Neural progenitor cell (in vitro differentiated cells): ENCODE measurements at regions not wholly inside any gene's neighbourhood (a gene's known extent, or its start where the extent isn't known, plus 50 kb on each side); places are given as distances from the start of the nearest gene placed in this dataset.

Experiments used
- DNase-seq: peaks from one replicate; pipeline ENCODE4 v3.0.0-alpha.2; 2016; ENCODE audit warnings: low spot score
- H2AFZ ChIP-seq: fragments of 200-600 bp; sonication (generic); replicated peaks from 2 replicates; pipeline ENCODE4 v1.6.1; 2016; ENCODE audit warnings: antibody characterized with exemption
- H3F3A ChIP-seq: fragments of 200-600 bp; sonication (generic); 2 replicates; pipeline ENCODE4 v1.6.1; 2016; ENCODE audit warnings: antibody characterized with exemption, low read depth
- H3K27ac ChIP-seq: fragments of 200-600 bp; sonication (generic); 2 replicates; pipeline ENCODE4 v1.5.1; 2016; ENCODE audit warnings: mild to moderate bottlenecking
- H3K27me3 ChIP-seq: fragments of 200-600 bp; sonication (generic); 2 replicates; pipeline ENCODE4 v1.6.1; 2016; ENCODE audit warnings: mild to moderate bottlenecking, moderate library complexity
- H3K36me3 ChIP-seq: fragments of 200-600 bp; sonication (generic); 2 replicates; pipeline ENCODE4 v1.5.1; 2016
- H3K4me1 ChIP-seq: fragments of 200-600 bp; sonication (generic); 2 replicates; pipeline ENCODE4 v1.6.1; 2016; ENCODE audit warnings: mixed run types
- H3K4me2 ChIP-seq: fragments of 200-600 bp; sonication (generic); 2 replicates; pipeline ENCODE4 v1.6.1; 2016
- H3K4me3 ChIP-seq: fragments of 200-600 bp; sonication (generic); 2 replicates; pipeline ENCODE4 v1.5.1; 2016
- H3K79me2 ChIP-seq: fragments of 200-600 bp; sonication (generic); 2 replicates; pipeline ENCODE4 v1.6.1; 2016; ENCODE audit warnings: low read depth
- H3K9ac ChIP-seq: fragments of 200-600 bp; sonication (generic); 2 replicates; pipeline ENCODE4 v1.6.1; 2016
- H3K9me3 ChIP-seq: fragments of 200-600 bp; sonication (generic); 2 replicates; pipeline ENCODE4 v1.5.1; 2016; ENCODE audit warnings: low read depth
- H4K20me1 ChIP-seq: fragments of 200-600 bp; sonication (generic); 2 replicates; pipeline ENCODE4 v1.6.1; 2016; ENCODE audit warnings: low read depth
- H3K27ac Mint-ChIP-seq: 3 replicates; pipeline ENCODE4 v1.8.0; 2021; ENCODE audit warnings: mixed read lengths
- H3K27me3 Mint-ChIP-seq: 2 replicates; pipeline ENCODE4 v1.8.0; 2022; ENCODE audit warnings: low read depth, mild to moderate bottlenecking, inconsistent platforms, moderate library complexity, mixed read lengths; ENCODE audit not compliant: insufficient read depth
- H3K36me3 Mint-ChIP-seq: 3 replicates; pipeline ENCODE4 v1.8.0; 2021; ENCODE audit warnings: mixed read lengths
- H3K4me1 Mint-ChIP-seq: 3 replicates; pipeline ENCODE4 v1.8.0; 2021; ENCODE audit warnings: mixed read lengths
- H3K4me3 Mint-ChIP-seq: 3 replicates; pipeline ENCODE4 v1.8.0; 2021; ENCODE audit warnings: mild to moderate bottlenecking, moderate library complexity, mixed read lengths
- H3K9me3 Mint-ChIP-seq: 3 replicates; pipeline ENCODE4 v1.8.0; 2020; ENCODE audit warnings: mixed read lengths
- CTCF ChIP-seq: fragments of 200-600 bp; sonication (generic); IDR thresholded peaks from 2 replicates; pipeline ENCODE4 v1.5.1; 2017; ENCODE audit warnings: antibody characterized with exemption, mild to moderate bottlenecking
- EZH2 ChIP-seq: fragments of 200-600 bp; sonication (generic); IDR thresholded peaks from 2 replicates; pipeline ENCODE4 v1.6.1; 2017; ENCODE audit warnings: antibody characterized with exemption, mild to moderate bottlenecking, moderate library complexity
- EZH2phosphoT487 ChIP-seq: fragments of 200-600 bp; sonication (generic); IDR thresholded peaks from 2 replicates; pipeline ENCODE4 v1.6.1; 2017; ENCODE audit warnings: antibody characterized with exemption

GRCh38 chr5:128905568-128906110, 59.6 kb upstream of the SLC27A6 start:
- Histone ChIP-seq H3K9me3 (no peaks in the 10 kb centered on the region), H2AFZ (no peak overlapping the region), H3K79me2 (no peaks in the 10 kb centered on the region), H3K4me1 (peaks cover 7% of the 10 kb centered on the region), H4K20me1 (no peaks in the 10 kb centered on the region), H3K4me2 (no peak overlapping the region), H3K4me3 (no peak overlapping the region), H3K27ac (no peak overlapping the region), H3F3A (no peaks in the 10 kb centered on the region), H3K27me3 (no peaks in the 10 kb centered on the region), H3K36me3 (no peaks in the 10 kb centered on the region), H3K9ac (no peak overlapping the region)
- no peak overlapping the region for H3K27ac Mint-ChIP-seq
- no peaks in the 10 kb centered on the region for H3K36me3 Mint-ChIP-seq
- no peaks in the 10 kb centered on the region for H3K27me3 Mint-ChIP-seq
- no peaks in the 10 kb centered on the region for H3K9me3 Mint-ChIP-seq
- peaks cover 8% of the 10 kb centered on the region for H3K4me1 Mint-ChIP-seq
- H3K4me3 Mint-ChIP-seq, result no peak overlapping the region
- TF ChIP-seq EZH2, result no peak
- peak; percentile 88 for TF ChIP-seq CTCF
- DNase-seq, result peak; percentile 49

- no peak overlapping the region for H3K4me3 Mint-ChIP-seq
- no peaks in the 10 kb centered on the region for H3K9me3 Mint-ChIP-seq
- Histone ChIP-seq H3K9ac (no peak overlapping the region), H4K20me1 (no peaks in the 10 kb centered on the region), H3K9me3 (no peaks in the 10 kb centered on the region), H3K4me2 (no peak overlapping the region), H3F3A (no peaks in the 10 kb centered on the region), H3K4me1 (no peaks in the 10 kb centered on the region), H2AFZ (no peak overlapping the region), H3K4me3 (no peak overlapping the region), H3K27ac (no peak overlapping the region), H3K79me2 (no peaks in the 10 kb centered on the region), H3K36me3 (no peaks in the 10 kb centered on the region), H3K27me3 (no peaks in the 10 kb centered on the region)
- no peak for TF ChIP-seq EZH2
- no peak for TF ChIP-seq EZH2phosphoT487
- TF ChIP-seq CTCF, result no peak
- H3K36me3 Mint-ChIP-seq, result no peaks in the 10 kb centered on the region
- no peaks in the 10 kb centered on the region for H3K4me1 Mint-ChIP-seq
- H3K27me3 Mint-ChIP-seq, result no peaks in the 10 kb centered on the region
- no peak overlapping the region for H3K27ac Mint-ChIP-seq
- DNase-seq, result no peak
Measured at GRCh38 chr5:128913551-128913950, 51.7 kb upstream of the SLC27A6 start.
